HL-60 (cell line): ENCODE measurements at regions not wholly inside any gene's neighbourhood (a gene's known extent, or its start where the extent isn't known, plus 50 kb on each side); places are given as distances from the start of the nearest gene placed in this dataset.

Experiments used
- DNase-seq, 2 experiments: peaks; one replicate each; pipeline ENCODE4 v3.0.0-alpha.2; 2010 to 2020; ENCODE audit warnings: low read depth in 1 of 2, low spot score in 1 of 2
- H3K27ac ChIP-seq: fragments of 250-450 bp; sonication (Bioruptor Pico); replicated peaks from 2 replicates; pipeline ENCODE4 v1.5.1; 2020; ENCODE audit warnings: mild to moderate bottlenecking, moderate library complexity
- H3K27me3 ChIP-seq: fragments of 250-450 bp; sonication (Bioruptor Pico); 2 replicates; pipeline ENCODE4 v1.5.1; 2021; ENCODE audit warnings: mild to moderate bottlenecking, moderate library complexity; ENCODE audit not compliant: insufficient read depth, poor library complexity, severe bottlenecking
- H3K4me3 ChIP-seq: replicated peaks from 2 replicates; pipeline ENCODE4 v1.5.1; 2011; ENCODE audit warnings: mild to moderate bottlenecking, control low read depth, low read length; ENCODE audit not compliant: insufficient read depth
- CTCF ChIP-seq: IDR thresholded peaks from one replicate; pipeline ENCODE4 v1.5.1; 2011; ENCODE audit warnings: low read length, control low read depth, inconsistent platforms; ENCODE audit not compliant: insufficient read depth
- GABPA ChIP-seq: IDR thresholded peaks from 2 replicates; pipeline ENCODE4 v1.6.1; 2012; ENCODE audit warnings: low read depth
- POLR2AphosphoS5 ChIP-seq: IDR thresholded peaks from 2 replicates; pipeline ENCODE4 v1.6.1; 2012; ENCODE audit warnings: low read depth
- SPI1 ChIP-seq: IDR thresholded peaks from 2 replicates; pipeline ENCODE4 v1.6.1; 2012; ENCODE audit warnings: low read depth, mild to moderate bottlenecking, borderline replicate concordance
- TF ChIP-seq, protein P1 (sequence below): IDR thresholded peaks from 2 replicates; pipeline ENCODE4 v1.6.1; 2012; ENCODE audit warnings: low read depth; ENCODE audit not compliant: insufficient replicate concordance

DNA sequence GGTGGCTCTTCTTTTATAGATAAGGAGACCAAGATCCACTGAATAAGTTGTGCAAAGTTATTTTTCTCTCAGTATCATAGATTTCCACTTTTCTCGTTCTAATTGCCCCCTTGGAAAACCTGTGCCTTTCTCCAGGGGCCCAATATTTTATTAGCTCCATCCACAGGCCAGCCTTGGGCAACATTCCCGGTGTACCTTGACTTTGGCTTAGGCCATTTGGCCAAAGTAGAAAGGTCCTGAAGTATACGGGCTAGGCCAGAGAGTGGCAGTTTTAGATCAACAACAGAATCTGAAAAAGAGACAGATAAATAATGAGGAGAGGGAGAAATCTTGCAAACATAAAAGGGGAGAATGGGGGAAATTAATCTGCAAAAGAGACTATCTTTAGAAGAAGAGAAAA, 91.7 kb upstream of the CHMP2B start:
- no peaks in the 10 kb centered on the region for H3K27me3 ChIP-seq
- no peak for TF ChIP-seq CTCF
- no peak for TF ChIP-seq POLR2AphosphoS5
- TF ChIP-seq SPI1 = no peak
- TF ChIP-seq, protein P1, sequence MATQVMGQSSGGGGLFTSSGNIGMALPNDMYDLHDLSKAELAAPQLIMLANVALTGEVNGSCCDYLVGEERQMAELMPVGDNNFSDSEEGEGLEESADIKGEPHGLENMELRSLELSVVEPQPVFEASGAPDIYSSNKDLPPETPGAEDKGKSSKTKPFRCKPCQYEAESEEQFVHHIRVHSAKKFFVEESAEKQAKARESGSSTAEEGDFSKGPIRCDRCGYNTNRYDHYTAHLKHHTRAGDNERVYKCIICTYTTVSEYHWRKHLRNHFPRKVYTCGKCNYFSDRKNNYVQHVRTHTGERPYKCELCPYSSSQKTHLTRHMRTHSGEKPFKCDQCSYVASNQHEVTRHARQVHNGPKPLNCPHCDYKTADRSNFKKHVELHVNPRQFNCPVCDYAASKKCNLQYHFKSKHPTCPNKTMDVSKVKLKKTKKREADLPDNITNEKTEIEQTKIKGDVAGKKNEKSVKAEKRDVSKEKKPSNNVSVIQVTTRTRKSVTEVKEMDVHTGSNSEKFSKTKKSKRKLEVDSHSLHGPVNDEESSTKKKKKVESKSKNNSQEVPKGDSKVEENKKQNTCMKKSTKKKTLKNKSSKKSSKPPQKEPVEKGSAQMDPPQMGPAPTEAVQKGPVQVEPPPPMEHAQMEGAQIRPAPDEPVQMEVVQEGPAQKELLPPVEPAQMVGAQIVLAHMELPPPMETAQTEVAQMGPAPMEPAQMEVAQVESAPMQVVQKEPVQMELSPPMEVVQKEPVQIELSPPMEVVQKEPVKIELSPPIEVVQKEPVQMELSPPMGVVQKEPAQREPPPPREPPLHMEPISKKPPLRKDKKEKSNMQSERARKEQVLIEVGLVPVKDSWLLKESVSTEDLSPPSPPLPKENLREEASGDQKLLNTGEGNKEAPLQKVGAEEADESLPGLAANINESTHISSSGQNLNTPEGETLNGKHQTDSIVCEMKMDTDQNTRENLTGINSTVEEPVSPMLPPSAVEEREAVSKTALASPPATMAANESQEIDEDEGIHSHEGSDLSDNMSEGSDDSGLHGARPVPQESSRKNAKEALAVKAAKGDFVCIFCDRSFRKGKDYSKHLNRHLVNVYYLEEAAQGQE = no peak
- TF ChIP-seq GABPA = no peak
- H3K4me3 ChIP-seq = no peak overlapping the region
- DNase-seq = no peak
- no peak overlapping the region for H3K27ac ChIP-seq

DNA sequence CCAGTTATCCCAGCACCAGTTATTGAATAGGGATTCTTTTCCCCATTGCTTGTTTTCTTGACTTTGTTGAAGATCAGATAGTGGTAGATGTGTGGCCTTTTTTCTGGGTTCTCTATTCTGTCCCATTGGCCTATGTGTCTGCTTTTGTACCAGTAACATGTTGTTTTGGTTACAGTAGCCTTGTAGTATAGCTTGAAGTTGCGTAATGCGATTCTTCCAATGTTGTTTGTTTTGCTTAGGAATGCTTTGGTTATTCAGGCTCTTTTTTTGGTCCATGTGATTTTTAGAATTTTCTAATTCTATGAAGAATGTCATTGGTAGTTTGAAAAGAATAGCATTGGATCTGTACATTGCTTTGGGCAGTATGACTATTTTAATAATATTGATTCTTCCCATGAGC, 94.3 kb upstream of the CHMP2B start:
- Histone ChIP-seq H3K27me3 (no peaks in the 10 kb centered on the region), H3K27ac (no peak overlapping the region), H3K4me3 (no peak overlapping the region)
- DNase-seq = no peak
- TF ChIP-seq SPI1 = no peak
- TF ChIP-seq, protein P1 = no peak
- TF ChIP-seq POLR2AphosphoS5 = no peak
- TF ChIP-seq GABPA = no peak
- TF ChIP-seq CTCF = no peak

GRCh38 chr3:87128006-87128405, 99.1 kb upstream of the CHMP2B start:
- no peak for DNase-seq
- TF ChIP-seq GABPA = no peak
- TF ChIP-seq CTCF = no peak
- no peak for TF ChIP-seq POLR2AphosphoS5
- TF ChIP-seq, protein P1 = no peak
- TF ChIP-seq SPI1 = no peak
- Histone ChIP-seq H3K27me3 (no peaks in the 10 kb centered on the region), H3K4me3 (no peak overlapping the region), H3K27ac (no peak overlapping the region)
